Esophagus muscularis mucosa (tissue), 4 donors: ENCODE measurements at regions not wholly inside any gene's neighbourhood (a gene's known extent, or its start where the extent isn't known, plus 50 kb on each side); places are given as distances from the start of the nearest gene placed in this dataset.

Experiments used
- EP300 ChIP-seq: sonication (generic); formaldehyde crosslinking; IDR thresholded peaks from one replicate; pipeline ENCODE4 v1.6.1; 2017; ENCODE audit warnings: antibody characterized with exemption
- POLR2AphosphoS5 ChIP-seq, 2 donors: sonication (generic); formaldehyde crosslinking; IDR thresholded peaks; one replicate each; pipeline ENCODE4 v1.6.1; 2017; ENCODE audit warnings: antibody characterized with exemption in 2 of 2
- TF ChIP-seq, protein P1 (sequence below), 3 experiments: fragments of 200-600 bp in 2 of 3; fragments of 450-650 bp in 1 of 3; sonication (generic) in 2 of 3; IDR thresholded peaks; one replicate each; pipeline ENCODE4 v1.5.1; 2017 to 2019; ENCODE audit warnings: antibody characterized with exemption in 3 of 3, mild to moderate bottlenecking in 2 of 3, moderate library complexity in 1 of 3

GRCh38 chr14:34218881-34219280 lies 243.2 kb downstream of the SPTSSA start:
- TF ChIP-seq, protein P1, sequence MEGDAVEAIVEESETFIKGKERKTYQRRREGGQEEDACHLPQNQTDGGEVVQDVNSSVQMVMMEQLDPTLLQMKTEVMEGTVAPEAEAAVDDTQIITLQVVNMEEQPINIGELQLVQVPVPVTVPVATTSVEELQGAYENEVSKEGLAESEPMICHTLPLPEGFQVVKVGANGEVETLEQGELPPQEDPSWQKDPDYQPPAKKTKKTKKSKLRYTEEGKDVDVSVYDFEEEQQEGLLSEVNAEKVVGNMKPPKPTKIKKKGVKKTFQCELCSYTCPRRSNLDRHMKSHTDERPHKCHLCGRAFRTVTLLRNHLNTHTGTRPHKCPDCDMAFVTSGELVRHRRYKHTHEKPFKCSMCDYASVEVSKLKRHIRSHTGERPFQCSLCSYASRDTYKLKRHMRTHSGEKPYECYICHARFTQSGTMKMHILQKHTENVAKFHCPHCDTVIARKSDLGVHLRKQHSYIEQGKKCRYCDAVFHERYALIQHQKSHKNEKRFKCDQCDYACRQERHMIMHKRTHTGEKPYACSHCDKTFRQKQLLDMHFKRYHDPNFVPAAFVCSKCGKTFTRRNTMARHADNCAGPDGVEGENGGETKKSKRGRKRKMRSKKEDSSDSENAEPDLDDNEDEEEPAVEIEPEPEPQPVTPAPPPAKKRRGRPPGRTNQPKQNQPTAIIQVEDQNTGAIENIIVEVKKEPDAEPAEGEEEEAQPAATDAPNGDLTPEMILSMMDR (IDR thresholded peaks at IDR 0.05), result peak in 1 of 3 experiments; percentile 24
- TF ChIP-seq EP300 (no peak), POLR2AphosphoS5 (IDR thresholded peaks at IDR 0.05) (peak in 1 of 2 donors; percentile 76)
